ENCODE measurements at regions not wholly inside any gene's neighbourhood (a gene's known extent, or its start where the extent isn't known, plus 50 kb on each side); places are given as distances from the start of the nearest gene placed in this dataset.
"Not testable (repeated sequence)": the region's sequence is repeated elsewhere in the genome, so short reads cannot be mapped to it uniquely, and the experiment has no call there.

- DNase-seq = no peak
These were observed 259.0 kb upstream of the ADRA1B start for GRCh38 chr5:159657298-159657697.

- no peak for DNase-seq
These were observed 258.5 kb upstream of the ADRA1B start for GRCh38 chr5:159657771-159658170.

- DNase-seq = no peak
These were observed 257.9 kb upstream of the ADRA1B start for GRCh38 chr5:159658266-159658925.

GRCh38 chr5:159660401-159660800 is 255.9 kb upstream of the ADRA1B start:
- DNase-seq = no peak

GRCh38 chr5:159663986-159664385 is 252.3 kb upstream of the ADRA1B start:
- no peak for DNase-seq

GRCh38 chr5:159667286-159667685 is 249.0 kb upstream of the ADRA1B start:
- no peak for DNase-seq

- no peak for DNase-seq
These were observed 247.7 kb upstream of the ADRA1B start for GRCh38 chr5:159668556-159668955.

DNA sequence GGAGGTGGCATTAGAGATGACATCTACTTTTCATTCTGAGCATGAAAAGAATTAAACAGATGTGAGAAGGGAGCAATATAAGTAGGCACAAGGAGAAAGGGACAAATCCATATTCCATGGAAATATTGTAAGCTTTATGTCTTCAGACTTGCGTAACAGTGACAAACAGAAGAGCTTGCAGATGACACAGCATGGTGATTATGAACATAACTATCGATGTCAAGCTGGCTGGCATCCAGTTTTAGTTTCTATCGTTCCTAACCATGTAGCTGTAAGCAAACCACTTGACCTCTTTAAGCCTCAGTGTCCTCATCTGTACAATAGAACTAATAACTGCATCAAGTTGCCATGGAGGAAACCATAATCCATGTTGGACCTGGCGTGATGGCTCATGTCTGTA is 246.7 kb upstream of the ADRA1B start:
- DNase-seq = no peak

GRCh38 chr5:159671886-159672285 is 244.4 kb upstream of the ADRA1B start:
- no peak for DNase-seq

DNA sequence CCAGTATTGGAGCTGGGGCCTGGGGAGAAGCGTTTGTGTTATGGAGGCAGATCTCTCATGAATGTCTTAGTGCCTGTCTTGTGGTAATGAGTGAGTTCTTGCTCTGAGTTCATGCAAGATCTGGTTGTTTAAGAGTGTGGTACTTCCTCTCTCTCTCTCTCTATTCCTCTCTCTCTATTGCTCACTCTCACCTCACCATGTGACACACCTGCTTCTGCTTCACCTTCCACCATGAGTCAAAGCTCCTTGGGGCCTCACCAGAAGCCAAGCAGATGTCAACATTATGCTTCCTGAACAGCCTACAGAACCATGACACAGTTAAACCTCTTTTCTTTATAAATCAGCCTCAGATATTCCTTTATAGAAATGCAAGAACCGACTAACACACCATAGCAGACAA is 242.7 kb upstream of the ADRA1B start:
- DNase-seq = no peak

GRCh38 chr5:159678657-159679392 is 237.5 kb upstream of the ADRA1B start:
- no peak for DNase-seq

DNA sequence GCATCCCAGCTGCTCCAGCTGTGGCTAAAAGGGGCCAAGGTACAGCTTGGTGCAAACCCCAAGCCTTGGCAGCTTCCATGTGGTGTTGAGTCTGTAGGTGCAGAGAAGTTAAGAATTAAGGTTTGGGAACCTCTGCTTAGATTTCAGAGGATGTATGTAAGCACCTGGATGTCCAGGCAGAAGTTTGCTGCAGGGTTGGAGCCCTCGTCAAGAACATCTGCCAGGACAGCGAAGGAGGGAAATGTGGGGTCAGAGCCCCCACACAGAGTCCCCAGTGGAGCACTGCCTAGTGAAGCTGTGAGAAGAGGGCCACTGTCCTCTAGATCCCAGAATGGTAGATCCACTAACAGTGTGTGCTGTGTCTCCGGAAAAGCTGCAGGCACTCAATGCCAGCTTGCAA is 236.2 kb upstream of the ADRA1B start:
- DNase-seq = no peak

GRCh38 chr5:159681661-159682060 is 234.6 kb upstream of the ADRA1B start:
- DNase-seq = no peak

DNA sequence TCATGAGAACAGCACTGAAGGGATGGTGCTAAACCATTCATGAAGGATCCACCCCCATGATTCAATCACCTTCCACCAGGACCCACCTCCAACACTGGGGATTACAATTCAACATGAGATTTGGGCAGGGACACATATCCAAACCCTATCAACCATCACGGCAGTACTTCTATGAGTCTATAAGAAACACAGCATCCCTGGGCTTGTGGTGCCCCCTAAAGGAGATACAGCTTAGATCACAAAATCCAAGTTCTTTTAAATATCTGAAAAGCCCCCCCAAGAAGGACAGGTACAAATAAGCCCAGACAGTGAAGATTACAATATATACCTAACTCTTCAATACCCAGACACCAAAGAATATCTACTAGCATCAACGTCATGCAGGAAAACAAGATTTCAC is 233.7 kb upstream of the ADRA1B start:
- no peak for DNase-seq

GRCh38 chr5:159687892-159688291 is 228.4 kb upstream of the ADRA1B start:
- DNase-seq = not testable (repeated sequence)

GRCh38 chr5:159695741-159696294 is 220.5 kb upstream of the ADRA1B start:
- no peak for DNase-seq

- DNase-seq = no peak
These were observed 218.8 kb upstream of the ADRA1B start for GRCh38 chr5:159697530-159697929.

DNA sequence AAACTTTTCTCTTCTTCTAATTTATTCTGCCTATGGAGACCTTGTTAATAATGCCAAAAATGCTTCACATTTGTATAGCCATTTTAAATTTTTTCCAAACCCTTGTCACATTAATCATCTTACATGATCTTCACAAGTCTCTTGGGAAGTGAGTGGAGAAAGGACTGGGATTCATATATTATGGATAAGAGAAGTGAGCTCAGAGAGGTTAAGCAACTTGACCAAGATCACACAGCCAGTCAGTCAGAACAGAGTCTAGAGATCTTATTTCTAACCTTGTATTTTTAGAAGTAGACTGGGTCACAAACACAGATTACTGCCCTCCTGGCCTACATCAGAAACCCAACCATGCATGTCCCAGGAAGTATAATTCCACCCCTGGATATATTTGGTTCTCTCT is 218.0 kb upstream of the ADRA1B start:
- no peak for DNase-seq

GRCh38 chr5:159700016-159700415 is 216.3 kb upstream of the ADRA1B start:
- DNase-seq = no peak

- no peak for DNase-seq
These were observed 214.0 kb upstream of the ADRA1B start for GRCh38 chr5:159702301-159702700.

GRCh38 chr5:159702826-159703225 is 213.5 kb upstream of the ADRA1B start:
- no peak for DNase-seq

- no peak for DNase-seq
These were observed 212.1 kb upstream of the ADRA1B start for GRCh38 chr5:159704160-159704559.

GRCh38 chr5:159705948-159706347 is 210.3 kb upstream of the ADRA1B start:
- DNase-seq = no peak

GRCh38 chr5:159708090-159708489 is 208.2 kb upstream of the ADRA1B start:
- DNase-seq = no peak
